Naive thymus-derived CD8-positive, alpha-beta T cell (primary cell): ENCODE measurements at regions not wholly inside any gene's neighbourhood (a gene's known extent, or its start where the extent isn't known, plus 50 kb on each side); places are given as distances from the start of the nearest gene placed in this dataset.
A peak's percentile ranks its signal among the peaks of the same experiment; 100 is the strongest.
"Not testable (repeated sequence)": the region's sequence is repeated elsewhere in the genome, so short reads cannot be mapped to it uniquely, and the experiment has no call there.

ENCODE experiments used
- ATAC-seq, 2 donors: fragments of 150-1000 bp; cut with Tn5 transposase in 1 of 2; sonication (Bioruptor Pico), chemical (Tn5 transposase) in 1 of 2; 1 replicate in 1 of 2; 2 replicates in 1 of 2; pipeline ENCODE4 v1.10.0; 2021; ENCODE audit warnings: mild to moderate bottlenecking in 2 of 2, moderate library complexity in 2 of 2
- POLR2A ChIA-PET: fragments of 350-600 bp; sonication (Branson Sonifier 250); formaldehyde crosslinking; loops from one replicate; lab custom pipeline; 2021; ENCODE audit warnings: antibody characterized with exemption; lab: Charles Lee
- DNase-seq, 10 donors: peaks; one replicate each; pipeline versions ENCODE4 v3.0.0 to v3.0.0-alpha.2; 2020 to 2022
- H3K27ac Mint-ChIP-seq, 10 donors: one replicate each; pipeline ENCODE4 v1.8.0; 2020 to 2022; ENCODE audit warnings: mild to moderate bottlenecking in 10 of 10, mixed read lengths in 10 of 10, moderate library complexity in 4 of 10, inconsistent platforms in 1 of 10
- H3K27me3 Mint-ChIP-seq, 5 donors: one replicate each; pipeline ENCODE4 v1.8.0; 2021 to 2022; ENCODE audit warnings: mixed read lengths in 5 of 5
- H3K36me3 Mint-ChIP-seq, 3 donors: one replicate each; pipeline ENCODE4 v1.8.0; 2020 to 2022; ENCODE audit warnings: mixed read lengths in 3 of 3, mild to moderate bottlenecking in 2 of 3, inconsistent platforms in 1 of 3
- H3K4me1 Mint-ChIP-seq, 4 donors: one replicate each; pipeline ENCODE4 v1.8.0; 2021 to 2022; ENCODE audit warnings: mixed read lengths in 4 of 4
- H3K4me3 Mint-ChIP-seq, 10 donors: one replicate each; pipeline ENCODE4 v1.8.0; 2020 to 2022; ENCODE audit warnings: mild to moderate bottlenecking in 10 of 10, mixed read lengths in 10 of 10, moderate library complexity in 6 of 10, inconsistent platforms in 1 of 10
- H3K9me3 Mint-ChIP-seq, 9 donors: one replicate each; pipeline ENCODE4 v1.8.0; 2020 to 2022; ENCODE audit warnings: mixed read lengths in 9 of 9, mild to moderate bottlenecking in 3 of 9, inconsistent platforms in 1 of 9, moderate library complexity in 1 of 9

DNA sequence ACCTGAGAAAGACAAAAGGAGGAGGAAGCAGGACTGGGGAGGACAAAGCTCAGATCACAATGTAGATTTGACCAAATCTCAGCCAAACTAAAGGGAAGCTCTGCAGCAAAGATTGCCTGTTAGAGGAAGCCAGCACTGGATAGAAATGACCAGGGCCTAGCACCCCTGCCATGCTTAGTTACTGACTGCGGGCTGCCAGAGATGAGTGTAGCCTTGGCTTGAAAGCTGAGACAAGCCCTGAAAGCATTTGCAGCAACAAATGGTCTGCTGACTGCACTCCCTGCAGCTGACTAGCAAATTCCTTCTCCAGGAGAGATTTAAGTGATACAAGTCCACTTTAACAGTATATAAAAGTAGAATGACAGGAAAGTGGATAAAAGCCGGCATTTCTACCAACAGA, 140.9 kb upstream of the CRIM1 start:
- POLR2A ChIA-PET = no interaction called here
- H3K27me3 Mint-ChIP-seq = peaks cover 0 to 4% (median 2%) of the 10 kb centered on the region in 5 donors

DNA sequence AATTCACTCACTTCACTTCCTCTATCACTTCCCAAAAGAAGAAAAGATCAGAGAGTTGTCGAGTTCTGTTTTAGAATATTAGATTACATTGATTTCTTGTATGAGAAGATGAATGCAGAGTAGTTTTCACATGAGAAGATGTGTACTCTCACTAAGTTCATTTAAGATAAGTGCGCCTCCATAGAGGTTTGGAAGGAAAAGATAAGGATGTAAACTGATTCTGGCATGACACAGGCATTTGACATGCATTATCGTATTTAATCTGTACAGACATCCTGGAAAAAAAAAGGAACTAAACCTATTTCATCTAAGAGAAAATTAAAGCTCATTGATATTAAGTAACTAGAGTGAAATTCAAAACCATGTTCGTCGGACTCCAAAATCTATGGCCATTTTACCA, 152.2 kb upstream of the CRIM1 start:
- ATAC-seq = no peak
- Mint-ChIP-seq H3K27me3 (peaks cover 0 to 2% (median 0%) of the 10 kb centered on the region in 5 donors), H3K4me1 (peaks cover 0 to 2% (median 0%) of the 10 kb centered on the region in 4 donors), H3K9me3 (peaks cover 8 to 38% (median 14%) of the 10 kb centered on the region in 9 donors), H3K36me3 (peaks cover 0 to 17% (median 5%) of the 10 kb centered on the region in 3 donors), H3K4me3 (no peak overlapping the region), H3K27ac (no peak overlapping the region)
- POLR2A ChIA-PET = no interaction called here
- DNase-seq = no peak

More for the DNA sequence above, 140.9 kb upstream of the CRIM1 start:
- H3K36me3 Mint-ChIP-seq = peaks cover 0 to 6% (median 0%) of the 10 kb centered on the region in 3 donors
- H3K9me3 Mint-ChIP-seq = peaks cover 0 to 9% (median 5%) of the 10 kb centered on the region in 9 donors
- H3K27ac Mint-ChIP-seq = no peak overlapping the region
- DNase-seq = no peak
- peaks cover 0 to 1% (median 0%) of the 10 kb centered on the region in 4 donors for H3K4me1 Mint-ChIP-seq
- no peak overlapping the region for H3K4me3 Mint-ChIP-seq
- no peak for ATAC-seq

DNA sequence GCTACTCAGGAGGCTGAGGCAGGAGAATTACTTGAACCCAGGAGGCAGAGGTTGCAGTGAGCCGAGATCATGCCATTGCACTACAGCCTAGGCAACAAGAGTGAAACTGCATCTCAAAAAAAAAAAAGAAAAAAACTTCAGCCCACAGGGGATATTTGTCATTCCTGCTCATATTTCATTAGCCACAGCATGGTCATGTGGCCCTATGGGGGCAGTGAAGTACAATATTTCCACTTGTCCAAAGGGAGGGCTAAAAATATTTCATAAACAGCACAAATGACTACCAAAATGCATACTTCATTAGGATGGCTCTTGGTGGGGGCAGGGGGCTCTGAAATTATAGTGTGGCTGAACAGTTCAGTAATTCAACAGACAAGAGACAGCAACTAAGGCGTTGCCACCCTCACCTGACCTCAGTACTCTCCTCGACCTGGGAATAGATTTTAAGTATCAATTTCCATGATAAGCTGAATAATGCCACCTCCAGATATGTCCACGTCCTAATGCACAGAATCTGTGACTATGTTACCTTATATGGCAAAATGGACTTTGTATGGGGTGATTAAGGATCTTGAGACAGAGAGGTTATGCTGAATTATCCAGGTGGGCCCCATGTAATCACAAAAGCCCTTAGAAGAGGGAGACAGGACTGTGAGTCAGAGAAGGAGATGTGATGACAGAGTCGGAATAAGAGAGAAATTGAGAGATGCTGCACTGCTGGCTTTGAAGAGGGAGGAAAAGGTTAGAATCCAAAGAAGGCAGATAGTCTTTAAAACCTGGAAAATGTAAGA, 158.2 kb upstream of the CRIM1 start:
- POLR2A ChIA-PET = no interaction called here
- Mint-ChIP-seq H3K9me3 (peaks cover 8 to 35% (median 12%) of the 10 kb centered on the region in 9 donors), H3K27ac (peak overlapping the region in 3 of 10 donors; percentile 16 to 28 (median 22)), H3K27me3 (peaks cover 0 to 15% (median 2%) of the 10 kb centered on the region in 5 donors), H3K4me3 (no peak overlapping the region), H3K36me3 (peaks cover 0 to 17% (median 5%) of the 10 kb centered on the region in 3 donors), H3K4me1 (no peaks in the 10 kb centered on the region)
- no peak for ATAC-seq
- DNase-seq = no peak

DNA sequence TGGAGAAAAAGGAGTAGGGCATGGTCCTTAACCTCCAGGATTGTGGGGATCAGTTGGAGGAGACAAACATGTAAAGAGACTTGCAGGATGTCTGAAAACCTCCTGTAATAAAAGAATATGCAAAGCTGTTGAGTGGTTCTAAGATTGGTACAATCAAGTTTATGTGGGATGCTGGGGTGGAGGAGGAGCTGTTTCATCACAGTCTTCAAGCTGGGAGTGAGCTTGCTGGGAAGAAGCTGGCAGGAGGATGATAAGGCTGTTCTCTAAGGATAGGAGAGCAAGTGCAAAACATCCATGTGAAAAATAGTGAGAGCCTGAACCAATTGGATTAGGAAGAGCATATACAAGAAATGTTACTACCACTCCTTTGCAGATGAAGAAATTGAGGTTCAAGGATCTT, 161.9 kb upstream of the CRIM1 start:
- Mint-ChIP-seq H3K9me3 (peaks cover 0 to under 1% (median 0%) of the 10 kb centered on the region in 9 donors), H3K4me1 (no peaks in the 10 kb centered on the region), H3K36me3 (no peaks in the 10 kb centered on the region), H3K27me3 (peaks cover 0 to 15% (median 0%) of the 10 kb centered on the region in 5 donors), H3K27ac (no peak overlapping the region), H3K4me3 (no peak overlapping the region)
- POLR2A ChIA-PET = no interaction called here
- no peak for ATAC-seq
- no peak for DNase-seq

DNA sequence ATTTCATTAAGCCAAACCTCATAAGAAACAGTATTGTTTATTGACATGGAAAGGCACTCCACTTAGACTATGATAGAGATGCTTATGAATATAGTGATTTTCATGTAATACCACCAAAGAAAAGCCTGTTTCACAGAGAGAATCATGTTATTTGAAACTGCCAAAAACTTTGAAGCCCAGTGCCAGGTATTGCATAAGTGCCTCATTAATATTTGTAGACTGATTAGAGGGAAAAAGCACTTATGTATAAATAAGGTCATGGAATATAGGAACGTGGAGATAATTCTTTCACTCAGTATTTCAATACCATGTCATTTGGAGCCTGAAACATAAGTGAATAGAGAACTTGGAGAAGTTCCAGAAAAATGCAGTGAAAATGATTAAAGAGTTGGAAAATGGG, 162.6 kb upstream of the CRIM1 start:
- Mint-ChIP-seq H3K27ac (no peak overlapping the region), H3K27me3 (peaks cover 0 to 15% (median 0%) of the 10 kb centered on the region in 5 donors), H3K36me3 (no peaks in the 10 kb centered on the region), H3K9me3 (no peaks in the 10 kb centered on the region), H3K4me3 (no peak overlapping the region), H3K4me1 (no peaks in the 10 kb centered on the region)
- DNase-seq (no peak), ATAC-seq (no peak)
- POLR2A ChIA-PET = no interaction called here

DNA sequence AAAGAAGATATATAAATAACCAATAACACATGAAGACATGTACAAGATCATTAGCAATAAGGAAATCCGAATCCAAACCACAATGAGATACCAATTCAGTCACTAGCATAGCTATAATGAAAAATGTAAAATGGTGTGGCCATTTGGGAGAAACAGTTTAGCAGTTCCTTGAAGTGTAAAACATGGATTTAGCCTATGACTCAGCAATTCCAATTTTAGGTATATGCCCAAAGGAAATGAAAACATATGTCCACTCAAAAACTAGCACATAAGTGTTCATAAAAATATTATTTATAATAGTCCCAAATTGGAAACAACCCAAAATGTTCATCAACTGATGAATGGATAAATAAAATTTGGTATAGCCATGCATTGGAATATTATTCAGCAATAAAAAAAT, 165.5 kb upstream of the CRIM1 start:
- POLR2A ChIA-PET = no interaction called here
- H3K4me3 Mint-ChIP-seq = no peak overlapping the region
- peaks cover 0 to 4% (median 0%) of the 10 kb centered on the region in 5 donors for H3K27me3 Mint-ChIP-seq
- no peak overlapping the region for H3K27ac Mint-ChIP-seq
- no peaks in the 10 kb centered on the region for H3K9me3 Mint-ChIP-seq
- DNase-seq (no peak), ATAC-seq (no peak)
- H3K4me1 Mint-ChIP-seq = no peaks in the 10 kb centered on the region
- H3K36me3 Mint-ChIP-seq = no peaks in the 10 kb centered on the region

DNA sequence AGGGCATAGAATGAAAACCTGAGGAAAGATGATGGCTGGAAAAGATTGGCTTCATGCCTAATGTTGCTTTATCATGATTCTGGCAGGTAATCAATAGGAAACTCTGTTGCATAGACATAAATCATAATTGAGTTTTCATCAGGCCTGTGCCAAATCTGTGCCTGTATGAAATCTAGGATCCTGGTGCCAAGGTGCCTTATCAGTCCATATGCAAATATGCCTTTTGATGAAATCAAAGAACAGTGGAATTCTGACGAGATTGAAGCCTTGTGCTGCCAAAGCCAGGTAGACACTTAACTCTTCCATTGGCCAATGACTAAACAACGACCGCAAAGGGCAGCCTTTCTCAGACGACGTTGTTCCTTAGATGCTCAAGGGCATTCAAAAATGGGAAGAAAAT, 170.0 kb upstream of the CRIM1 start:
- no peak for ATAC-seq
- H3K27ac Mint-ChIP-seq = no peak overlapping the region
- DNase-seq = no peak
- H3K27me3 Mint-ChIP-seq = no peaks in the 10 kb centered on the region
- H3K4me1 Mint-ChIP-seq = no peaks in the 10 kb centered on the region
- no peak overlapping the region for H3K4me3 Mint-ChIP-seq
- H3K9me3 Mint-ChIP-seq = no peaks in the 10 kb centered on the region
- H3K36me3 Mint-ChIP-seq = no peaks in the 10 kb centered on the region
- POLR2A ChIA-PET = no interaction called here

DNA sequence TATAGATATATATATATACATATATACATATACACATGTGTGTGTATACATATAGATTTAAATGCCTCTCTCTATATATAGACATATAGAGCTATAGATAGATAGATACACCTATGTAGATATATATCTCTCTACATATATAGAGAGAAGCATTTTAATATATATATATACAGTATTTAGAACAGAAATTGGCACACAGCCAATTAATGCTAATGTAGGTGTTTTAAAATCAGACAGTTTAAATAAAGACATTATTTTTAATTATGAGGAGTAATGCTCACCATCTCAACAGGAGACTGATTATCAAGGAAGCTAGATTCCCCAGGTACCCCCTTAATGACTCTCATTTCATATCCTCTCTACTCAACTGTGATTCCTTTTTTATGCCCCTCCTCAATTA, 170.7 kb upstream of the CRIM1 start:
- H3K4me1 Mint-ChIP-seq = no peaks in the 10 kb centered on the region
- ATAC-seq = no peak
- POLR2A ChIA-PET = no interaction called here

DNA sequence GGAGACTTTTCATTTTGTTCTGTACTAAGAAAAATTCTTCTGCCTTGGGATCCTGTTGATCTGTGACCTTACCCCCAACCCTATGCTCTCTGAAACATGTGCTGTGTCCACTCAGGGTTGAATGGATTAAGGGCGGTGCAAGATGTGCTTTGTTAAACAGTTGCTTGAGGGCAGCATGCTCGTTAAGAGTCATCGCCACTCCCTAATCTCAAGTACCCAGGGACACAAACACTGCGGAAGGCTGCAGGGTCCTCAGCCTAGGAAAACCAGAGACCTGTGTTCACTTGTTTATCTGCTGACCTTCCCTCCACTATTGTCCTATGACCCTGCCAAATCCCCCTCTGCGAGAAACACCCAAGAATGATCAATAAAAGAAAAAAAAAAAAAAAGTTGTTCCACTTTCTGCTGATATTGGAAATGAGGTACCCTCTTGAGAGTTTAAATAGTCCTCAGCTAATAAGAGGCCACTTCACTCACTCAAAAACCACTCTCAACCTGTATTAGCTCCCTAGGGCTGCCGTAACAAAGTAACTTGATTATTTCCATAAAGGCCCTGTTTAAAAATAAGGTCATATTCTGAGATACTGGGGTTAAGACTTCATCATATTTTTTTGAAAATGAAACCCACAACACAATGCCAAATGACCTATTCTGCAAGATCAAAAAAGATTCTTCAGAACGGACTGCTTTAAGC, 174.6 kb upstream of the CRIM1 start:
- POLR2A ChIA-PET, H3K27me3 Mint-ChIP-seq, ATAC-seq, DNase-seq, H3K36me3 Mint-ChIP-seq, H3K27ac Mint-ChIP-seq, H3K4me1 Mint-ChIP-seq, H3K4me3 Mint-ChIP-seq, H3K9me3 Mint-ChIP-seq: not testable (repeated sequence)

More for the DNA sequence above, 170.7 kb upstream of the CRIM1 start:
- H3K27me3 Mint-ChIP-seq = no peaks in the 10 kb centered on the region
- no peaks in the 10 kb centered on the region for H3K36me3 Mint-ChIP-seq
- no peaks in the 10 kb centered on the region for H3K9me3 Mint-ChIP-seq
- no peak overlapping the region for H3K27ac Mint-ChIP-seq
- no peak overlapping the region for H3K4me3 Mint-ChIP-seq
- DNase-seq = no peak

DNA sequence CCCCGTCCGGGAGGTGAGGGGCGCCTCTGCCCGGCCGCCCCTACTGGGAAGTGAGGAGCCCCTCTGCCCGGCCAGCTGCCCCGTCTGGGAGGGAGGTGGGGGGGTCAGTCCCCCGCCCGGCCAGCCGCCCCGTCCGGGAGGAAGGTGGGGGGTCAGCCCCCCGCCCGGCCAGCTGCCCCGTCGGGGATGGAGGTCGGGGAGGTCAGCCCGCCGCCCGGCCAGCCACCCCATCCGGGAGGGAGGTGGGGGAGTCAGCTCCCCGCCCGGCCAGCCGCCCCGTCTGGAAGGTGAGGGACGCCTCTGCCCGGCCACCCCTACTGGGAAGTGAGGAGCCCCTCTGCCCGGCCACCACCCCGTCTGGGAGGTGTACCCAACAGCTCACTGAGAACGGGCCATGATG, 175.3 kb upstream of the CRIM1 start:
- H3K27me3 Mint-ChIP-seq, H3K4me1 Mint-ChIP-seq, H3K27ac Mint-ChIP-seq, ATAC-seq, H3K9me3 Mint-ChIP-seq, POLR2A ChIA-PET, H3K4me3 Mint-ChIP-seq, DNase-seq, H3K36me3 Mint-ChIP-seq: not testable (repeated sequence)

DNA sequence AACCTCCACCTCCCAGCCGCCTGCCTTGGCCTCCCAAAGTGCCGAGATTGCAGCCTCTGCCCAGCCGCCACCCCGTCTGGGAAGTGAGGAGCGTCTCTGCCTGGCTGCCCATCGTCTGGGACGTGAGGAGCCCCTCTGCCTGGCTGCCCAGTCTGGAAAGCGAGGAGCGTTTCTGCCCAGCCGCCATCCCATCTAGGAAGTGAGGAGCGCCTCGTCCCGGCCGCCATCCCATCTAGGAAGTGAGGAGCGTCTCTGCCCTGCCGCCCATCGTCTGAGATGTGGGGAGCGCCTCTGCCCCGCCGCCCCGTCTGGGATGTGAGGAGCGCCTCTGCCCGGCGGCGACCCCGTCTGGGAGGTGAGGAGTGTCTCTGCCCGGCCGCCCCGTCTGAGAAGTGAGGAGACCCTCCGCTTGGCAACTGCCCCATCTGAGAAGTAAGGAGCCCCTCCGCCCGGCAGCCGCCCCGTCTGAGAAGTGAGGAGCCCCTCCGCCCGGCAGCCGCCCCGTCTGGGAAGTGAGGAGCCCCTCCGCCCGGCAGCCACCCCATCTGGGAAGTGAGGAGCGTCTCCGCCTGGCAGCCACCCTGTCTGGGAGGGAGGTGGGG, 175.8 kb upstream of the CRIM1 start:
- POLR2A ChIA-PET, H3K27me3 Mint-ChIP-seq, ATAC-seq, H3K4me3 Mint-ChIP-seq, H3K9me3 Mint-ChIP-seq, DNase-seq, H3K4me1 Mint-ChIP-seq, H3K36me3 Mint-ChIP-seq, H3K27ac Mint-ChIP-seq: not testable (repeated sequence)

DNA sequence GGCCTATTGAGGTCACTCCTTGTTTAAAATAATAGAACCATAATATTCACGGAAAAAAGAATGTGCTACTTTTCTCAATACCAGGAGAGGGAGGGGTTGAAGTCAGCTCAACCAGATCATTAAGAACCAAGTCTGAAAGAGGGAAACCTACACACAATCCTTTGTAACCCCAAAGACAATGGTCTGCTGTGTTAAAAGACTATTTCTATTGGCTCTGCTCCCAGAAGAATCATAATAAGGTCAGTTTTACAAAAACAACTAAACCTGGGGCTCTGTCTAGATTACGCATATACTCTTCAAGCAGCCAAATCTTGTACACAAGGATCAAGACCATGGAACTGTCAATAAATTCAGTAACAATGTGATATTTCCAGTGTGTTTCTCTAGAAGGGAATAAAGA, 177.2 kb upstream of the CRIM1 start:
- Mint-ChIP-seq H3K36me3 (no peaks in the 10 kb centered on the region), H3K4me3 (no peak overlapping the region), H3K27me3 (peaks cover 0 to 1% (median 0%) of the 10 kb centered on the region in 5 donors), H3K4me1 (no peaks in the 10 kb centered on the region), H3K9me3 (peaks cover 0 to 7% (median 0%) of the 10 kb centered on the region in 9 donors), H3K27ac (no peak overlapping the region)
- ATAC-seq (no peak), DNase-seq (no peak)
- POLR2A ChIA-PET = no interaction called here

DNA sequence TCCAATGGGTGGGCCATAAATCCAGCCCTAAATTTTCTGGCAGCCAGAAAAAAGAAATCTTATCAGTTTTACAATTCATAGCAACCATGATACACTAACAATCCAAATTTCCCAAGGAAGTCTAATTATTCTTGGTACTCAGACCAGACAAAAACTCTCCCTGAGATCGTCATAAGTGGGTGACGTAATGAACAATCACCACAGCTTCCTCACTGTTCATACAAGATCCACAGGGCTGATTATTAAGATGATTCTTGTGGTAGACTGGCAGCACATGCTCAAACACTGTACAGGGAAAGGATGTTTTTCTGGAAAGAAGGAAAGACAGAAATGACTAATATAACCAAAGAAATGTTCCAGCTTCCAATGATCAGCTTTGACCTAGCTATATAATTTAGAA, 178.3 kb upstream of the CRIM1 start:
- DNase-seq = no peak
- H3K36me3 Mint-ChIP-seq = no peaks in the 10 kb centered on the region
- no peaks in the 10 kb centered on the region for H3K4me1 Mint-ChIP-seq
- ATAC-seq = no peak
- H3K27me3 Mint-ChIP-seq = peaks cover 0 to 1% (median 0%) of the 10 kb centered on the region in 5 donors
- POLR2A ChIA-PET = no interaction called here
- no peak overlapping the region for H3K4me3 Mint-ChIP-seq
- H3K27ac Mint-ChIP-seq = no peak overlapping the region
- peaks cover 0 to 7% (median 0%) of the 10 kb centered on the region in 9 donors for H3K9me3 Mint-ChIP-seq
